Left renal pelvis (tissue), 4 donors: ENCODE measurements at regions not wholly inside any gene's neighbourhood (a gene's known extent, or its start where the extent isn't known, plus 50 kb on each side); places are given as distances from the start of the nearest gene placed in this dataset.

Experiments
- DNase-seq, 4 donors: peaks; one replicate each; pipeline ENCODE4 v3.0.0-alpha.2; 2013; ENCODE audit warnings: low read depth in 4 of 4, low spot score in 3 of 4

DNA sequence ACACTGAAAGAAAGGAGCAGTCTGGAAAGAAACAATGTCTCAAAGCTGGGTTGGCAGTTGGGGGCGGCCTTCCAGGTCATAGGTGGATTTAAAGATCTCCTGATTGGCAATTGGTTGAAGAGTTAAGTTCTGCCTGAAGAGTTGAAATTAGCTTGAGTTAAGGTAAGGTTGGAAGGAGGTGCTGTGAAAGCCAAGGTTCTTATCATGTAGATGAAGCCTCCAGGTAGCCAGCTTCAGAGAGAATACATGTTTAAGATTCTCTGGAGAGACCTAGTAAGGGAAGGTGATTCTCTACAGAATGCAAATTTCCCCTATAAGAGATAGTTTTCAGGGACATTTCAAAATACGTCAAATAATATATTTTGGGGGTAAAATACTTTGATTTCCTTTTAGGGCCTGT is 387.1 kb downstream of the TMEM232 start:
- no peak for DNase-seq

DNA sequence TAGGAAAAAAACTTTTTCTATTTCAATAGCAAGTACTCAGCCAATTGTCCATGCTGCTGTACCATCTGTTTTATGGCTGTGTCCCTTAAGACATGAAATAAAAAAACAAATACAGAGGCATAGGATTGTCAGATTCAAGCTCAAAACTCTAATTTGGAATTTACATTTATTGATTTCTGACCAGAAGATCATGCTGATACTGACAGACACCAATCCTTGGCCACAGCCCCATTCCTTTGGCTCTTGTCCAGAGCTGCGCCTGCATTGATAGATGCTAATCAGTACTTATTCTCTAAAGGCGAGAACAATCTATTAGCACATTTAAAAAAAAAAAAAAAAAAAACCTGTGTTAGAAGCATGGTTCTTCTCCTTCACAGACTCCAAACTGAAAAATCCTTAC is 384.6 kb downstream of the TMEM232 start:
- DNase-seq, result no peak

- no peak for DNase-seq
Measured at GRCh38 chr5:110342683-110343082, 383.8 kb downstream of the TMEM232 start.

GRCh38 chr5:110343616-110344015 is 382.9 kb downstream of the TMEM232 start:
- no peak for DNase-seq

DNA sequence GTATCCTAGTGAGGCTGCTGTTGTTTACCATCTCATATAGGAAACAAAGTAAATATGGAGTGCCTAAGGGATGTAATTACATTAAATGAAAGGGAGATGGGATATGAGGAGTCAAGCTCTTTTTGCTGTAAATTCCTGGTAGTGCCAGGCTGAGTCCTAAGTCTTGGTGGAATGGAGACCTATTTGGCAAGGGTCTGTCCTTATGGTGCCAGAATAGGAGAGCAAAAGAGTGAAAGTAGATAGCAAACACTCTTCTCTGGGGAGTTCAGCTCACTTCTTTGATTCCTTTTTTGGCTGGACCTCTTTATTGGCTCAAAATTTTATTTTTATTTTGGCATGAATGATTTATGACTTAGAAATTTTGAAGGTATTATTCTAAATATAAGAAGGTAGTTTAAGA is 380.8 kb downstream of the TMEM232 start:
- no peak for DNase-seq

DNA sequence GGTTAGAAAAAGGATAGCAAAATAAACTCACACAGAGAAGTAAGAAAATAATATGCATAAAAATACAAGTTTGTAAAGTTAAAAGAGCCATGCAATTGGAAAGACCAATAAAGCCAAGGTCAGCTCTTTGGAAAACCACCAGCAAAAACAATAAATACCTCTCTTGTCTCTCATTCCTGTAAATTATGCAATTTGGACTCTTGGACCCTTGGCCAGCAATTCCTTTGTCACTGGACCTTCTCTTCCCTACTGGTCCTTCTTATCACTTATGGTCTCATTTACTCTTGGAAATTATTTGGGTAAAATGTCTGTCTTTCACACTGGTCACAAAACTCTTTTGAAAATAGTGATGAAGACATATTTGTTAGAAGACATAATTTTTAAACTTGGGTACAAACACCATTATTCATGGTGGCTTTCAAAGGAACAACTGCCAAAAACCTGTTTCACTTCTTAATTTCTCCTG is 379.5 kb downstream of the TMEM232 start:
- DNase-seq, result no peak

DNA sequence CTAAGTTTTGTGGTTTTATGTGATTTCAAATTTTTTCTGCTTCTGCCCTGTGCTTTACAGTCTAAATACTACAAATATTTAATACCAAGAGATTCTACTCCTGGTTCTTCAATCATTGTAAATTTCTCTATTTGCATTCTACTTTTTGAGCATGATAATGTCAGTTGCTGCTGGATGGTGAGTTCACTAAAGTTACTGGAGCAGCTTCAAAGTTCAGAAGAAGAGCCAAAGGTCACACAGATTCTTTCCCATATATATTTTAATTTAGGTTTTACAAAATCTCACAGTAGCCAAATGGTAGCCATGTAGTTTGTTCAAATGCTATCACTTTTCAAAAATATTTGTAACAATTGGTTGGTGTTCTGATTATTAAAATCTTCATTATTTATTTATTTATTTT is 378.7 kb downstream of the TMEM232 start:
- DNase-seq, result no peak

GRCh38 chr5:110351430-110351829 is 375.0 kb downstream of the TMEM232 start:
- DNase-seq, result no peak

GRCh38 chr5:110354311-110354710 is 372.2 kb downstream of the TMEM232 start:
- DNase-seq, result no peak

DNA sequence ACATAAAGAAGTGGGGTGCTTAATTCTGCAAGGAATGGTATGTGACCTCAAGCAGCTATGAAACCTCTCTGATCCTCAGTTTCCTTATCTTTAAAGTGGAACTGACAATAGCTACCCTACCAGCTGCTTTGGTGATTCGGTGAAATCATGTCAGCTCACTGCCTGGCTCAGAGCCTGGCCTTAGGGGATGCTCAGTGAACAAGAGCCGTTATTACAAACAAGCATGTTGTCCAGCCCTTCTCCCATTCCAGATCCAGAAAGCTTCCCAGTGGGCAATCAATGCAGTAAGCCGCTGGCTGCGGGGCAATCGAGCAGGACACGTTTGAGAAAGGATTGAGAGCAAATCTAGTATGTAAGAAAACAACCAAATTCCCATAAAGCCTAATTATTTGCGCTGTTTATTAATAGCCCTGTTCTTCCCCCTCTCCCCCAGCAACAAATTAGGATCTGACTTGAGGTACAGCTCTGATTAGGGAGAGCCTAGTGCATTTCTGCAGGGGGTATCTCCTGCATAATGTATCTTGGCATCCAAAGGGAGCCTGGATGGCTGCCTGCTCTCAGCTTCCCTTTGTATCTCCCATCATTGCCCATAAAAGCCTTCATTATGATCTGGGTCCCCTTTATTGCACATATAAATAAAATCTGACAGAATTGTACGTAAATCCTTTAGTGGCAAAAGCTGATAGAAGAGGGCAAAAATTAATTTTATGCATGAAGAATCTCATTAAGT is 371.4 kb downstream of the TMEM232 start:
- DNase-seq, result no peak

DNA sequence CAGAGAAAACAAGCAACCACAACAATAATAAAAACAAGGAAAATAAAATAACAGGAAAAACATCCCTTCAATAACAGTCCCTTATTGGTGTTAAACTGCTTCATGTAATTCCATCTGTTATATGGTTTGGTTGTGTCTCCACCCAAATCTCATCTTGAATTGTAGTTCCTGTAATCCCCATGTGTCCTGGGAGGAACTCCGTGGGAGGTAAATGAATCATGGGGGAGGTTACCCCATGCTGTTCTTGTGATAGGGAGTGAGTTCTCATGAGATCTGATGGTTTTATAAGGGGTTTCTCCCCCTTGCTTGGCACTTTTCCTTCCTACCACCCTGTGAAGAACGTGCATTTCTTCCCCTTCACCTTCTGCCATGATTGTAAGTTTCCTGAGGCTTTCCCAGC is 369.8 kb downstream of the TMEM232 start:
- DNase-seq, result no peak

- DNase-seq, result no peak
Measured at GRCh38 chr5:110359221-110359620, 367.2 kb downstream of the TMEM232 start.

DNA sequence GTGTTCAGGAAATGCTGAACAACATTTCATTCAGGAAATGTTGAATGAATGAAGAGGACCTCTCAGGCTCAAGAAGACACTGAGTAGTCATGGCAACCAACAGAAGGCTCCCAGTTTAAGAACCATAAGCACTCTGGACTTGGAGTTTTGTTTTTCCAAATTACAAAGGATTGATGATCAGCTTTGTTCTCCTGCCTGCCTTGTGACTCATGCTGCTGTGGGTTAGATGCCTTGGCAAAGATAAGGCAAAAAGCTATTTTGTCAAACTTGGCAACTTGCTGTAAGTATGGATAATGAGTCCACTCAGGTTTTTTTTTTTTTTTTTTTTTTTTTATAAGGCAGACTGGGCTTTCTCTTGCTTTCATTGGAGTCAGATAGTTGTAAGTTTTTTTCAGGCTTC is 365.0 kb downstream of the TMEM232 start:
- no peak for DNase-seq

GRCh38 chr5:110362261-110362660 is 364.2 kb downstream of the TMEM232 start:
- no peak for DNase-seq

GRCh38 chr5:110366716-110367115 is 359.8 kb downstream of the TMEM232 start:
- no peak for DNase-seq
